Epithelial cell of proximal tubule (primary cell): ENCODE measurements at regions not wholly inside any gene's neighbourhood (a gene's known extent, or its start where the extent isn't known, plus 50 kb on each side); places are given as distances from the start of the nearest gene placed in this dataset.

Source experiments
- DNase-seq: peaks from one replicate; pipeline ENCODE4 v3.0.0-alpha.2; 2011; ENCODE audit warnings: low read depth
- H3K4me3 ChIP-seq: 2 replicates; pipeline ENCODE4 v1.5.1; 2011; ENCODE audit warnings: low read depth, mild to moderate bottlenecking, low read length
- TF ChIP-seq, protein P1 (sequence below): conservative IDR thresholded peaks from 2 replicates; pipeline ENCODE4 v1.5.1; 2012; ENCODE audit warnings: low read depth, mild to moderate bottlenecking, low read length

GRCh38 chr12:92993259-92993658 lies 64.2 kb upstream of the EEA1 start:
- TF ChIP-seq, protein P1, sequence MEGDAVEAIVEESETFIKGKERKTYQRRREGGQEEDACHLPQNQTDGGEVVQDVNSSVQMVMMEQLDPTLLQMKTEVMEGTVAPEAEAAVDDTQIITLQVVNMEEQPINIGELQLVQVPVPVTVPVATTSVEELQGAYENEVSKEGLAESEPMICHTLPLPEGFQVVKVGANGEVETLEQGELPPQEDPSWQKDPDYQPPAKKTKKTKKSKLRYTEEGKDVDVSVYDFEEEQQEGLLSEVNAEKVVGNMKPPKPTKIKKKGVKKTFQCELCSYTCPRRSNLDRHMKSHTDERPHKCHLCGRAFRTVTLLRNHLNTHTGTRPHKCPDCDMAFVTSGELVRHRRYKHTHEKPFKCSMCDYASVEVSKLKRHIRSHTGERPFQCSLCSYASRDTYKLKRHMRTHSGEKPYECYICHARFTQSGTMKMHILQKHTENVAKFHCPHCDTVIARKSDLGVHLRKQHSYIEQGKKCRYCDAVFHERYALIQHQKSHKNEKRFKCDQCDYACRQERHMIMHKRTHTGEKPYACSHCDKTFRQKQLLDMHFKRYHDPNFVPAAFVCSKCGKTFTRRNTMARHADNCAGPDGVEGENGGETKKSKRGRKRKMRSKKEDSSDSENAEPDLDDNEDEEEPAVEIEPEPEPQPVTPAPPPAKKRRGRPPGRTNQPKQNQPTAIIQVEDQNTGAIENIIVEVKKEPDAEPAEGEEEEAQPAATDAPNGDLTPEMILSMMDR = no peak
- no peak for DNase-seq
- H3K4me3 ChIP-seq = no peak overlapping the region

DNA sequence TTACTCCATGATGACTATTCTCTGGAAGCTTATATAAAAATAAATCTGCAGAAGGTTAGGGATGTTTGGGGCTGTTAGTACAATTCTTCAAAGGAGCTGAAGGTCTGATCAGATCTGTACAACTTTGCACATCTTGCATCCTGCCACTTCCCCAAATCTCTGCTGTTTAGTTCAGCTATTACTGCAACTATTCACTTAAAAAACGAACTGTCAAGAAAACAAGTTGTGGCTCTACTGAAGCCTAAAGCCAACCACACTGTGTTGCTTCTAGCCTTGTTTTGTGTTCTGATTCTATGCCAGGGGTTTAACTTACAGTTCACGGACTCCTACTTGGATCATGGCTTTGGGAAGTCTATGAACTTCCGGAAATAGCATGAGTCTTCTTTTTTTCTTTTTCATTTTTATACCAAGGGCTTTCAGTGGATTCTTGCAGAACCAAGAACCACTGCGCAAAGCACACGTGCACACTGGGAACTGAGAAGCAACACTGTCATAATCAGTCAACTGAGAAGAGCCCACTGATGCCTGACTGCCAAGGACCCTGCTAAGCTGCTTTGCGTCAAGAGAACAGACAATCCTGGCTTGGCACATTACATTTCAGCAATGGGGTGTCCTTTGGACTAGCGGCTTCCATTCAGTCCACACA lies 66.3 kb upstream of the EEA1 start:
- H3K4me3 ChIP-seq = no peak overlapping the region
- TF ChIP-seq, protein P1 = no peak
- DNase-seq = no peak

GRCh38 chr12:93000026-93000425 lies 70.9 kb upstream of the EEA1 start:
- TF ChIP-seq, protein P1 = no peak
- no peak for DNase-seq
- H3K4me3 ChIP-seq = no peak overlapping the region

DNA sequence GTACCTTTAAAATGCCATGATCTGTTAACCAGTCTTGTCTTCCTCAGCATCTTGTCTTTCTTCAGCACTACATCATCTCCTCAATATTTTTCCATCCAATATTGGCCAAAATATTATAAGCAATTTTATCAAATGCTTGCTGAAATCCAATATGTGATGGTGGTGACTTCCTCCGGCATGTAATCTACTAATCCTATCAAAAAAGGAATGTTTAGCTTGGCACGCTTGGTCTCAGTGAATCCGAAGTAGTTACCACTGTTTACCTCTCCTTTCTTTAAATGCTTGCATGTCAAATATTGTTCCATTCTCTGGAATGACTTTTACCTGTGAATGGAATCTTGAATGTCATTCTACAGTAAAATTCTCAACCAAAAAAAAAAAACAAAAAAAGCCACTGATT lies 72.3 kb upstream of the EEA1 start:
- no peak overlapping the region for H3K4me3 ChIP-seq
- TF ChIP-seq, protein P1 = no peak
- DNase-seq = no peak

DNA sequence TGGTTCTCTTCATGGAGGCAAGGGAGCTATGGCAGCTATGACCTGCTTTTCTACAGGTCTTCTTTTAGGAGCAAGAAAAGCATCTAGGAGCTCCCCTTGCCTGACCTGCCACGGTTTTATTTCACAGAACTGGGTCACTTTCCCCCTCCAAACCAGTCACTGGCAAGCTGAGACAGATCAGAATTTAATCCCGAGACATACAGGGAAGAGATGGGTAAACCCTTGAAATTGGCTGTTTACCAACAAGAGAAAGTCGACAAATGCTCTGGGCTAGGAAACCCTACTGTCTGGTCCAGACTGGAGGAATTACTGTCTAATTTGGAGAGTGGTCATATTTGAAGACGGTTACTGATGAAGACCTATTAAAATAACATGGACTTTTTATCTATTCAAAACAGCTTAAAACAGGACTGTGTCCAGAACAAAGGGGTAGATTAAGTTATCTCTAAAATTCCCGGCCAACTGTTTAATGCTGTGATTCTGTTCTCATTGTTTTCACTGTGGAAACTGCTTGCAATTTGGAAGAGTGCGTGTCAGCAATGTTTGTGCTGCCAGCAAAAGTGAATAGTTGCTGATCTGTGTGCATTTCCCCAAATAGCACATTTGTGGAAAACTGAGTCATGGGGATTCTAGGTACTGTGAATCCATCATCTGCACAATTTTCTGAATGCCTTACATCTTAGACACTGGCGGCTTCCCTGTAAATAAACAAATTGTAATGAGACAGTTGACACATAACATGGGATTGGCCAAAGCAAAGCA lies 73.4 kb upstream of the EEA1 start:
- H3K4me3 ChIP-seq = no peak overlapping the region
- TF ChIP-seq, protein P1 = no peak
- DNase-seq = no peak

DNA sequence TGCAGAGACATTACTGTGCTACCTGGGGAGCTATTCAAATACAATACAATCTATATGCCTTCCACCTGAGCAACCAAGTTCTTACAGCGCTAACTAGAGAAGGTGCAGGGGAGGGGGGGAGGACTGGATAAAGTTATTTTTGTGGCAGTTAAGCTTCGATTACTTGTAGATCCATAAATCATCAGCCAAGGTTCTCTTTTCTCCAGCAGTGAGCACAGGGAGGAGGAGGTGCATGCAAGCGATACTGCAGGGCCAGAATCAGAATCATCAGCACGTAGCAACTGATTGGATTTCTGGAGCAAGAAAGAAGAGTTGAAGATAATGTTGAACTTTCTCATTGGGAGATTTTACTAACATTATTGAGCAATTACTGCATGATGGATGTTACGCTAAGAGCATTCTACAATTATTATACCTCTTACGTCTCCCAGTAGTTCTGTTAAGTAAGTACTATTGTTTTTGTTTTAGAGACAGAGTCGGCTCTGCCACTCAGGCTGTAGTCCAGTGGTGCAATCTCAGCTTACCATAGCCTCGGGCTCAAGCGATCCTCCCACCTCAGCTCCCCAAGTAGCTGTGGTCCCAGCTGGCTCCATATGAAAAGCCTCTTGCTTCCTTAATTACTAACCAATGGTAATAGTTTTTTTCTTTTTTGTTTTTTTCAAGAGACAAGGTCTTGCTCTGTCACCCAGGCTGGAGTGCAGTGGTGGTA lies 74.6 kb upstream of the EEA1 start:
- no peak for DNase-seq
- no peak overlapping the region for H3K4me3 ChIP-seq
- TF ChIP-seq, protein P1 = no peak
